ENCODE measurements at regions not wholly inside any gene's neighbourhood (a gene's known extent, or its start where the extent isn't known, plus 50 kb on each side); places are given as distances from the start of the nearest gene placed in this dataset.

DNA sequence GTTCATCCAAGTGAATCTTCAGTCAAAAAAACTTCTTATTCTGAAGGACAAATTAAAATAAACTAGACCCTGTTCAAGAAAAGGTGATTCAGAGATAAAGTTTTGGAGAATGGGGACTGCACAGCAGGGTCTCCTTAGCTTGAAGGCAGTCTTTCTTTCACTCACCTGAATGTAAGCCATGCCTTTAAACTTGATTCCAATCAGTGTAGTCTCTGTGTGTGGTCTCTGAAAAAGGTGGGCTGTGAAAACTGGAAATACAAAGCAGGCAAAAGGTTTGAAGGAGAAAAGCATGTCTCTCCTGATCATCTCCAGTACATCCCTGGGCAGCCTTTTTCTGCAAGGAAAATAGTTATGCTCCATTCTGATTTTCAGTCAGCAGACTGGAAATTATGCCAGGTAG lies 188.0 kb upstream of the SASH1 start:
- Histone ChIP-seq H3K4me1 (ENCODE audit: low read depth) (no peaks in the 10 kb centered on the region), H3K36me3 (no peaks in the 10 kb centered on the region), H3K27ac (no peak overlapping the region), H3K4me3 (no peak overlapping the region), H3K9me3 (ENCODE audit: low read depth) (no peaks in the 10 kb centered on the region), H3K27me3 (no peaks in the 10 kb centered on the region)
- DNase-seq (ENCODE audit: low read depth in 1 of 2, low spot score in 1 of 2) = no peak
- TF ChIP-seq, protein P1, sequence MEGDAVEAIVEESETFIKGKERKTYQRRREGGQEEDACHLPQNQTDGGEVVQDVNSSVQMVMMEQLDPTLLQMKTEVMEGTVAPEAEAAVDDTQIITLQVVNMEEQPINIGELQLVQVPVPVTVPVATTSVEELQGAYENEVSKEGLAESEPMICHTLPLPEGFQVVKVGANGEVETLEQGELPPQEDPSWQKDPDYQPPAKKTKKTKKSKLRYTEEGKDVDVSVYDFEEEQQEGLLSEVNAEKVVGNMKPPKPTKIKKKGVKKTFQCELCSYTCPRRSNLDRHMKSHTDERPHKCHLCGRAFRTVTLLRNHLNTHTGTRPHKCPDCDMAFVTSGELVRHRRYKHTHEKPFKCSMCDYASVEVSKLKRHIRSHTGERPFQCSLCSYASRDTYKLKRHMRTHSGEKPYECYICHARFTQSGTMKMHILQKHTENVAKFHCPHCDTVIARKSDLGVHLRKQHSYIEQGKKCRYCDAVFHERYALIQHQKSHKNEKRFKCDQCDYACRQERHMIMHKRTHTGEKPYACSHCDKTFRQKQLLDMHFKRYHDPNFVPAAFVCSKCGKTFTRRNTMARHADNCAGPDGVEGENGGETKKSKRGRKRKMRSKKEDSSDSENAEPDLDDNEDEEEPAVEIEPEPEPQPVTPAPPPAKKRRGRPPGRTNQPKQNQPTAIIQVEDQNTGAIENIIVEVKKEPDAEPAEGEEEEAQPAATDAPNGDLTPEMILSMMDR (IDR thresholded peaks at IDR 0.05; ENCODE audit: low read depth, low read length) = no peak

DNA sequence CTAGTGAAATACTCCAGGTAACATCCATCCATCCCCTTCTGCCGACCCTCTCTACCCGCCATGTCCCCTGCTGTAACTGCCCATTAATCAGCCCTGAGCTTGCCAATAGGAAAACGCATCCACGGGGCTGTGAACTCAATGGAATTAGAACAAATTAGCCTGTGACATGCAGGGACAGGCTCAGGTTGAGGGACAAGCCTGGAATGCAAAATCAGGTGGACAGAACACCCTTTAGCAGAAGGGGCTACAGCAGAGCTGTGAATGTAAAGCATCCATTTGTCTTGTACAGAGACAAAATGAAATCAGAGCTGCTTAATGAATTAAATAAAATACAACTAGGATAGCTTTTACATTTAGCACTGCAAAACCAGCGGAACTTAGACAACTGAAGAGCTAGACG lies 187.3 kb upstream of the SASH1 start:
- no peak overlapping the region for H3K27ac ChIP-seq
- TF ChIP-seq, protein P1 (IDR thresholded peaks at IDR 0.05; ENCODE audit: low read depth, low read length) = no peak

DNA sequence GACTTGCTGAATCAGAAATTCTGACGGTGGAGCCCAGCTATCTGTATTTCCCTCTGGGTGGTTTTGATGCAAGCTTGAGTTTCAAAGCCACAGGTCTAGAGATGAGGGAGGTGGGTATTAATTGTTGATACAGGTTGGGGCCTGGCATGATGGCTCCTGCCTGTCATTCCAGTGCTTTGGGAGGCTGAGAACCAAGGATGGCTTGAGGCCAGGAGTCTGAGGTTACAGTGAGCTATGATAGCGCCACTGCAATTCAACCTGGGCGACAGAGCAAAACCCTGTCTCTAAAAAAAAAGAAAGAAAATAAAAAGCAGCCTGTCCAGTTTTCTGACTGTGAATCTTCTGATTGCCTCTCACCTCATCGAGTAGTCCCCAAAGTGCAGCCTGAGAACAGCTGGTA lies 184.8 kb upstream of the SASH1 start:
- Histone ChIP-seq H3K9me3 (ENCODE audit: low read depth) (no peaks in the 10 kb centered on the region), H3K27me3 (no peaks in the 10 kb centered on the region), H3K4me3 (no peak overlapping the region), H3K36me3 (no peaks in the 10 kb centered on the region), H3K27ac (no peak overlapping the region), H3K4me1 (ENCODE audit: low read depth) (no peaks in the 10 kb centered on the region)
- no peak for DNase-seq (ENCODE audit: low read depth in 1 of 2, low spot score in 1 of 2)
- TF ChIP-seq, protein P1 (IDR thresholded peaks at IDR 0.05; ENCODE audit: low read depth, low read length) = no peak

More for the DNA sequence above, 187.3 kb upstream of the SASH1 start:
- H3K9me3 ChIP-seq (ENCODE audit: low read depth) = no peaks in the 10 kb centered on the region
- no peak for DNase-seq (ENCODE audit: low read depth in 1 of 2, low spot score in 1 of 2)
- no peaks in the 10 kb centered on the region for H3K27me3 ChIP-seq
- H3K4me1 ChIP-seq (ENCODE audit: low read depth) = no peaks in the 10 kb centered on the region
- no peaks in the 10 kb centered on the region for H3K36me3 ChIP-seq
- no peak overlapping the region for H3K4me3 ChIP-seq

DNA sequence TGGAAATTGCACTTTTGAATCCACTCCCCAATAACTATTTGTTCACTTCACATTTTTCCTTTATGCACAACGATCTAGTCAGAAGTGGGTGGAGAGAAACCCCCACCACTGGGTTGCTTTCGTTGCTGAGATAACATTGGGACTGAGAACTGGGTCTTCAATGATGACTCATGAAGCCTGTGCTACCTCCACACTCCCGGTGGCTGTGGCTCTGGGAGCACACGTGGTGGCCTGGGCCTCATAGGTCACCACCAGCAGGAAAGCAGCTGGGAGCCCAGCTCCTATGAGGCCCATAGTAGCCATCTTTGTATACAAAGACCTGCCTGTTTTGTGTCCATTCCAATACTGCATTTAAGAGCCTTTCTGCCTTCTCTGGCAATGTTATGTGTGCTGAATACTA lies 178.0 kb upstream of the SASH1 start:
- Histone ChIP-seq H3K27ac (no peak overlapping the region), H3K9me3 (ENCODE audit: low read depth) (no peaks in the 10 kb centered on the region), H3K4me1 (ENCODE audit: low read depth) (peaks cover 27% of the 10 kb centered on the region), H3K4me3 (no peak overlapping the region), H3K27me3 (no peaks in the 10 kb centered on the region), H3K36me3 (no peaks in the 10 kb centered on the region)
- TF ChIP-seq, protein P1 (IDR thresholded peaks at IDR 0.05; ENCODE audit: low read depth, low read length) = no peak
- no peak for DNase-seq (ENCODE audit: low read depth in 1 of 2, low spot score in 1 of 2)

DNA sequence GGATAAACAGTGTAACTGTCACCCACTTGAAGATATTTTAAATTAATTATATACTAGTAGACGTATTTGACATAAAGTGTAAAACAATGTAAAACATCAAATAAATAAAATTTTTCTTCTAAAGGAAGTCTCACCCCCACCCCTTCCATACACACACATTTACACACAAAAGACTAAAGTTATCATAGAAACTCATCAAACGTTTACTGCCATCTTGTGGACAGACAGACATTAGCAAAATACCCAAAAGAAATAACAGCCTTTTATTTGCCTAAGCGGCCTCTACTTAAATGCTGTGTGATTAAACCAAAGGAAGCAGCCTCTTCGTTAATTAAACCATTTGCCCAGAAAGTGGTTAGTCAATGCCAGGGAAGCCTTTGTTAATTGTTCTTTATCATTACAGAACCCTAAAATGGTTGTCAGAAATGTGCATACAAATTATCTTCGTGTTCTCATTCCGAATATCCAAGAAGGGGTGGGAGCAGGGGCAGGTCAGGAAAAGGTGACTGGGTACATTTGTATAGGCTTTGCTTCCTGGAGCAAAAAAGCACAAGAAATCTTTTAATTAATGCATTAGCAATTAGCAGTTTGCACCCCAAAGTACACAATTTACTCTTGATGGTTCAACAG lies 176.2 kb upstream of the SASH1 start:
- Histone ChIP-seq H3K9me3 (ENCODE audit: low read depth) (no peaks in the 10 kb centered on the region), H3K27ac (no peak overlapping the region), H3K27me3 (no peaks in the 10 kb centered on the region), H3K4me1 (ENCODE audit: low read depth) (peaks cover 39% of the 10 kb centered on the region), H3K4me3 (no peak overlapping the region), H3K36me3 (no peaks in the 10 kb centered on the region)
- peak; percentile 55 to 76 for DNase-seq (ENCODE audit: low read depth in 1 of 2, low spot score in 1 of 2)
- TF ChIP-seq, protein P1 (IDR thresholded peaks at IDR 0.05; ENCODE audit: low read depth, low read length) = peak; percentile 66

Measured in cardiac muscle cell (in vitro differentiated cells and primary cell).